ENCODE measurements at regions not wholly inside any gene's neighbourhood (a gene's known extent, or its start where the extent isn't known, plus 50 kb on each side); places are given as distances from the start of the nearest gene placed in this dataset.

DNA sequence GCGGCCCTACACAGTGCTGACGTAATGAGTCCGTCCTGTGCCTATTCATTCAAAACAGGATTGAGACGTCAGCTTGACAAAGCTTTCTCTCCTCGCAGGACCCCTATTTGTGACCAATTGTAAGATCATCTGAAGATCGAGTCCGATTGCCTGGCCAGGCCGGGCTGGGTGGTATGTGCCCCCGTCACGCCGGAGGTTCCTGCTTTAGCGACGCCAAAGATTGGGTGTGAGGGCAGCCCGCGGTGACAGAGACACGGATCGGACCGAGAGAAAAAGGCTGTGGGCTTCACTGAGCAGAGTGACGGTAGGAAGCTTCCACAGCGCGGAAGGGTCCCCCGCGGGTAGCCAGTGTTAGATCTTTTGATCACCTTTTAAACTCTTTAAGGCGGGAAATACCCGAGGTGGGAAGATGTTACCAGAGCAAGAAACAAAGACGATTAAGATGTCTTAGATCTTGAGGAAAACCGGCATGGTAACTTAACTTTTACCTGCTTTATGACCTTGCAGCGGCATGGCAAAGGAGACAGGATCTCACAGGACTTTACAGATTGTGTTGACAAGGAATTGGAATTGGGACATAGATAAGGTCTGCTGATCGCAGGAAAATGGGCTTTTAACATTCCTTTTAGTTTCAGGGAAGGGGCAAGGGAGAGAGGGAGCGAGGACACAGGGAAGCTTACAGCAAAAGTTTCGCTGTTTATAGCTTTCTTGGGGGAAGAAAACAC, 220.0 kb downstream of the METTL4 start:
- no peaks in the 10 kb centered on the region for H3K36me3 Mint-ChIP-seq (ENCODE audit: low read depth)

DNA sequence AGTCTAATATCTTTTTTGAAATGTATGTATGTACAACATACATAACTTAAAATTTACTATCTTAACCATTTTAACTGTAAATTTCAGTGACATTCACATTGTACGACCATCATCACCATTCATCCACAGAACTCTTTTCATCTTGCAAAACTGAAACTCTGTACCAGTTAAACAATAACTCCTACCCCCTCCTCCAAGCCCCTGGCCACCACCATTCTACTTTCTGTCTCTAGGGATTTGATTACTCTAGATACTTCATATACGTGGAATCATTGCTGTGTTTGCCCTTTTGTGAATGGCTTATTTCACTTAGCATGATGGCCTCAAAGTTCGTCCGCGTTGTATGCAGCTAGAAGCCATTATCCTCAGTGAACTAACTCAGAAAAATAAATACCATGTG, 217.0 kb downstream of the METTL4 start:
- Mint-ChIP-seq H3K27me3 (no peaks in the 10 kb centered on the region), H3K4me3 (no peak overlapping the region), H3K36me3 (ENCODE audit: low read depth) (no peaks in the 10 kb centered on the region), H3K27ac (no peak overlapping the region), H3K9me3 (no peaks in the 10 kb centered on the region), H3K4me1 (no peaks in the 10 kb centered on the region)
- CTCF ChIA-PET: no interaction called here
- POLR2A ChIA-PET: no interaction called here
- DNase-seq: no peak

More for the DNA sequence above, 220.0 kb downstream of the METTL4 start:
- H3K27ac Mint-ChIP-seq: no peak overlapping the region
- H3K27me3 Mint-ChIP-seq: peaks cover 2% of the 10 kb centered on the region
- H3K4me3 Mint-ChIP-seq: no peak overlapping the region
- H3K9me3 Mint-ChIP-seq: no peaks in the 10 kb centered on the region
- CTCF ChIA-PET: no interaction called here
- POLR2A ChIA-PET: interaction anchor here (0.6 kb wide), 1 partner anchor 34 kb away, joined by 3 read pairs; no protein-coding TSS in a partner anchor
- H3K4me1 Mint-ChIP-seq: no peaks in the 10 kb centered on the region
- no peak for DNase-seq

DNA sequence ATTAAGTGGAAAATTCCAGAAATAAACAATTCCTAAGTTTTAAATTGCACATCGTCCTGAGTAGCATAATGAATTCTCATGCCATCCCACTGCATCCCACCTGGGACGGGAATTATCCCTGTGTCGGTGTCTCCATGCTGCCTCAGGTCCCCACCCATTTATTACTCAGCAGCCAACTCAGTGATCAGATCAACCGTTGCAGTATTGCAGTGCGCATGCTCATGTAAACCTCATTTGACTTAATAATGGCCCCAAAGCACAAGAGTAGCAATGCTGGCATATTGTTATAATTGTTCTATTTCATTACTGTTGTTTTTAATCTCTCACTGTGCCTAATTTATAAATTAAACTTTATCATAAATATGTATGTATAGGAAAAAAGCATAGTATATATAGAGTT, 214.4 kb downstream of the METTL4 start:
- Mint-ChIP-seq H3K27ac (no peak overlapping the region), H3K9me3 (no peaks in the 10 kb centered on the region), H3K27me3 (no peaks in the 10 kb centered on the region), H3K36me3 (ENCODE audit: low read depth) (no peaks in the 10 kb centered on the region), H3K4me1 (no peaks in the 10 kb centered on the region), H3K4me3 (no peak overlapping the region)
- POLR2A ChIA-PET: no interaction called here
- DNase-seq: no peak
- CTCF ChIA-PET: no interaction called here

DNA sequence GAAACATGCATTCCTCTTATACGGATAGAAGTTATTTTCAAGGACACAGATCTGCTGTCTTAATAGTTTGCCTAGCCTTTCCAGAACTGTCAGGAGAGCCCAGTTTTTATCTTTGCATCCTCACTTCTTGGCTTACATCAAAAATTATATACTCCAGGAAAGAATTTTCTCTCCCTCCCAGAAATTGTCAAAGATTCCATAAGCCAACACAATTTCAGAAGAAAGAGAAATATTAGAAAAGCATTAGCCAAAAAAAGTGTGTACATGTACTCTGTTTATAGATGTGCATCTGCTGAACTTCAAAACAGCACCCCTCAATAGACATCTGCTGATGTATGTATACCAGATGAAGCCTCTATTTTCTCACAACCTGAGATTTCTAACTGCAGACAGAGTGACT, 210.4 kb downstream of the METTL4 start:
- ChIA-PET POLR2A (no interaction called here), CTCF (no interaction called here)
- H3K4me3 Mint-ChIP-seq: no peak overlapping the region
- no peaks in the 10 kb centered on the region for H3K9me3 Mint-ChIP-seq
- H3K36me3 Mint-ChIP-seq (ENCODE audit: low read depth): no peaks in the 10 kb centered on the region
- H3K27ac Mint-ChIP-seq: no peak overlapping the region
- no peaks in the 10 kb centered on the region for H3K27me3 Mint-ChIP-seq
- DNase-seq: no peak
- no peaks in the 10 kb centered on the region for H3K4me1 Mint-ChIP-seq

DNA sequence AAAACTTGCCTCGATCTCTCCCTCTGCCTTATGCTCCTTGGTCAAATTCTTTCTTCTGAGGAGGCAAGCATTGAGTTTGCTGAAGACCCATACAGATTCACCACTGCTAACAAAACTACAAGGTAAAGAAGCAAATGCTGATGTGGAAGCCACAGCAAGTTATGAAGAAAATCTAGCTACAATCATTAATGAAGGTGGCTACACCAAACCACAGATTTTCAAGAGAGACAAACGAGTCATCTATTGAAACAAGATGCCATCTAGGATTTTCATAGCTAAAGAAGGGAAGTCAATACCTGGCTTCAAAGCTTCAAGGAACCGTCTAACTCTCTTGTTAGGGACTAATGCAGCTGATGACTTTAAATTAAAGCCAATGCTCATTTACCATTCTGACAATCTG, 203.2 kb downstream of the METTL4 start:
- Mint-ChIP-seq H3K36me3 (ENCODE audit: low read depth) (no peaks in the 10 kb centered on the region), H3K9me3 (no peaks in the 10 kb centered on the region), H3K4me3 (no peak overlapping the region), H3K4me1 (no peaks in the 10 kb centered on the region), H3K27me3 (no peaks in the 10 kb centered on the region), H3K27ac (no peak overlapping the region)
- no peak for DNase-seq
- ChIA-PET POLR2A (no interaction called here), CTCF (no interaction called here)

DNA sequence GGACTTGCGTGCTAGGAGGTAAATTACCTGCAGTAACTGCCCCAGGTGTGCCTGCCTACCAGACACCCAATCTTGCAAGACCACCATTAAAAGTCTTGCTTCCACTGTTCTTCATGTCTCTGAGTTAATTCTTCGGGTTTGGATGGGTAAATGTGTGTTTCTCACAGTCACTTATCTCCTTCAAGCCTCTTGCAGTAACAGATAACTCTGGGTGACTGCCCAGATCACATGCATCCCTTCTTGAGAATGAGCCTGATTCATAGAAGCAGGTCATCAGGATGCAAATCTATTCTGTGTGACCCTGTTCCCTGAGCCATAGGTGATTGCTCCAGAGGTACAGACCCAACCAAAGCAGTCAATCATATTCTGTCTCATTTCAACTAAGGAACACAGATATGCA, 194.6 kb downstream of the METTL4 start:
- POLR2A ChIA-PET: no interaction called here
- H3K27ac Mint-ChIP-seq: peak overlapping the region; percentile 34

DNA sequence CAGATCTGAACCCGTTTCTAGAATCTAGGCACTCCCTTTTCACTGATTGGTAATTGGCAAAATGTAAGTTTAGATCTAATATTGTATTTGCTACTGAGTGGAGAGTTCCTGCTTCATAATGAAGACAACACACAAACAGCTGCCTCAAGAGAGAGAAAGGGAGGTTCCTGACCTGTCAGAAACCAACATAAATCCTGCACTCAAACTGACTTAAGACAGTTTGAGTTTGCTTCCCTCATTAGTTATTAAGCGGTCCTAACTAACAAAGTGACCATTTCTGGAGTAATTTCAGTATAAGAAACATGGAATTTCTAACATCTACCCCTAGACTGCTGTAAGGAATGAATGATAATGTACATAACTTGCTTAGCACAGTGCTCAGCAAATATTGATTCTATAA, 191.2 kb downstream of the METTL4 start:
- H3K27me3 Mint-ChIP-seq: peaks cover 6% of the 10 kb centered on the region

More for the DNA sequence above, 194.6 kb downstream of the METTL4 start:
- no peaks in the 10 kb centered on the region for H3K36me3 Mint-ChIP-seq (ENCODE audit: low read depth)
- DNase-seq: no peak
- CTCF ChIA-PET: no interaction called here
- no peaks in the 10 kb centered on the region for H3K9me3 Mint-ChIP-seq
- no peak overlapping the region for H3K4me3 Mint-ChIP-seq
- H3K27me3 Mint-ChIP-seq: peaks cover 6% of the 10 kb centered on the region
- no peaks in the 10 kb centered on the region for H3K4me1 Mint-ChIP-seq

DNA sequence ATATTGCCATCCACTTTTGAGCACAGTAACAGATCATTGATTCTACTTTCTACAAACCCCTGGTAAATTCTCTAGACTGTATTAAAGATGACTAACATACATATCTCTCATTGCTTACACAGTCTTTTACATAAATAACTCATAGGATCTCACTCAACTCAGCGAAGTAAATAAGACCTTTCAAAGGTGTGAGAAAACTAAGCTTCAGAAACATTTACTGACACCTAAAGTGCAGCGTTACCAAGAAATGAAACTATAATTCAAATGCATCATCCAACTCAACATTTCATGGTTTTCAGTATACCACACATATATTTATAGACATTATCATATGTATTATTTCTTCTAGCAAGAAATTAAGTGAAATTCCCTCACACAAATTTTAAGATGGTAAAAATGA, 189.8 kb downstream of the METTL4 start:
- CTCF ChIA-PET: no interaction called here
- POLR2A ChIA-PET: no interaction called here
- Mint-ChIP-seq H3K27ac (no peak overlapping the region), H3K9me3 (no peaks in the 10 kb centered on the region), H3K4me3 (no peak overlapping the region), H3K36me3 (ENCODE audit: low read depth) (no peaks in the 10 kb centered on the region), H3K4me1 (no peaks in the 10 kb centered on the region), H3K27me3 (peaks cover 6% of the 10 kb centered on the region)
- DNase-seq: no peak

More for the DNA sequence above, 191.2 kb downstream of the METTL4 start:
- Mint-ChIP-seq H3K27ac (no peak overlapping the region), H3K9me3 (no peaks in the 10 kb centered on the region), H3K4me3 (no peak overlapping the region), H3K4me1 (no peaks in the 10 kb centered on the region), H3K36me3 (ENCODE audit: low read depth) (no peaks in the 10 kb centered on the region)
- DNase-seq: no peak
- ChIA-PET CTCF (no interaction called here), POLR2A (no interaction called here)

DNA sequence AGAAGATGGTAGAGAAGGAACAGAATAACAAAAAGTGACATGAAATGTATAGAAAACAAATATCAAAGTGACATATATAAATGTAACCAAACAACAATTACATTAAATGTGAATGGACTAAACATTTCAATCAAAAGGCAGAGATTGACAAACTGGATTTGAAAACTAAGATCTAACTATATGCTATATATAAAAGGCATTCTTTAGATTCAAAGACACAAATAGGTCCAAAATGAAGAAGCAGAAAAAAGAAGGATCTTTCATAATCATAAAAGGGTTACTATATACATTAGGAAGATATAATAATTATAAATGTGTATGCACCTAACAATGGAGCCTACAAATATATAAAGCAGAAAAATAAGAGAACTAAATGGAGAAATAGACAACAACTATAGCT, 183.7 kb downstream of the METTL4 start:
- DNase-seq: no peak
- Mint-ChIP-seq H3K36me3 (ENCODE audit: low read depth) (no peaks in the 10 kb centered on the region), H3K4me1 (no peaks in the 10 kb centered on the region), H3K27me3 (no peaks in the 10 kb centered on the region), H3K9me3 (peaks cover 2% of the 10 kb centered on the region), H3K27ac (no peak overlapping the region), H3K4me3 (no peak overlapping the region)
- ChIA-PET POLR2A (no interaction called here), CTCF (no interaction called here)

DNA sequence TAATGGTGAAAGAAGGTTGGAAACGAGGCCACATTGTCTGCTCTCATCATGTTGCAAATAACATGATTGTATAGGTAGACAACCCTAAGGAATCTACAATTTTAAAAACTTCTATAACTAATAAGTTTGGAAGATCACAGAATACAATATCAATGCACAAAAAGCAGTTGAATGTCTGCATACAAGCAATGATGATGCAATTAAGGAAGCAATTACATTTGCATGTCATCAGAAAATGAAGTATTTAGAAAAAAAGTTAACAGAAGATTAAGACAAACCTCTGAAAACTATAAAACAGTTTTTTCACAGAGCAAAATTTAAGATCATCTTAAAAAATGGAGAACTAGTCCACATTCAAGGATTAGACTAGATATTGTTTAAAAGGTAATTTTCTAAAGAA, 181.1 kb downstream of the METTL4 start:
- no peak for DNase-seq
- H3K4me1 Mint-ChIP-seq: no peaks in the 10 kb centered on the region
- no peaks in the 10 kb centered on the region for H3K36me3 Mint-ChIP-seq (ENCODE audit: low read depth)
- peaks cover 4% of the 10 kb centered on the region for H3K27me3 Mint-ChIP-seq
- H3K4me3 Mint-ChIP-seq: no peak overlapping the region
- ChIA-PET POLR2A (no interaction called here), CTCF (no interaction called here)
- H3K27ac Mint-ChIP-seq: no peak overlapping the region
- peaks cover 2% of the 10 kb centered on the region for H3K9me3 Mint-ChIP-seq

DNA sequence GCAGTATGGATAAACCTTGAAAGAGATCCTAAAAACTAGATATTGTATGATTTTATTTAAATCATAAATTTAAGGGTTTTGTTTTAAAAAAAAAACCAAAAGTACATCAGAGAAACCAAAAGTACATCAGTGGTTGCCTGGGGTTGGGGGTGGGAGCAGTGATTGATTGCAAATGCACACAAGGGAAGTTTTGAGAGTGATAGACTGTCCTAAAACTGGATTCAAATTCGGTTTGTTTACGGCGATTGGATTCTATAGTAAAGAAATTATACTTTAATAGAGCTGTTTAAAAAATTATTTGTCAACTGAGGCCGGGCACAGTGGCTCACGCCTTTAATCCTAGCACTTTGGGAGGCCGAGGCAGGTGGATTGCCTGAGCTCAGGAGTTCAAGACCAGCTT, 179.8 kb downstream of the METTL4 start:
- ChIA-PET POLR2A (no interaction called here), CTCF (interaction anchor here (0.6 kb wide), 1 partner anchor 912 kb away, joined by 5 read pairs; no protein-coding TSS in a partner anchor)
- peaks cover 4% of the 10 kb centered on the region for H3K27me3 Mint-ChIP-seq
- H3K9me3 Mint-ChIP-seq: peaks cover 2% of the 10 kb centered on the region
- H3K4me1 Mint-ChIP-seq: no peaks in the 10 kb centered on the region
- no peak overlapping the region for H3K4me3 Mint-ChIP-seq
- no peak overlapping the region for H3K27ac Mint-ChIP-seq
- H3K36me3 Mint-ChIP-seq (ENCODE audit: low read depth): no peaks in the 10 kb centered on the region
- no peak for DNase-seq

DNA sequence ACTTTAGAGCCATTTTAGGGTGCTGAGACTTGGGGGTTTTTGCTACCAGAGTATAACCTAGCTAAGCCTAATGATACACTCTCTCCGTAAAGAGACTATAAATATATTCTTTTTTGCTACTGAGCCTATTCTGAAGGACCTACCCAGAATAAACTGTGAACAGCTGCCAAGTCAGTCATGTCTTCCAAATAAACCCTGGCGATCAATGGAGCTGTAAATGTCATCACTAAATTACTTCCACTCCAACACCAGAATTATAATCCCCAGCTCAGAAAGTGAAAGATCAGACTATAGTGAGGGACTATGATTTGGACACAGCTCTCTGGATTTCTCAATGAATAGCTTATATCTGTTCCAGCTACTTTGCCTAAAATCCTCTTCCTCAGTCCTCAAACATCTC, 178.9 kb downstream of the METTL4 start:
- Mint-ChIP-seq H3K4me1 (no peaks in the 10 kb centered on the region), H3K36me3 (ENCODE audit: low read depth) (no peaks in the 10 kb centered on the region), H3K27ac (no peak overlapping the region), H3K27me3 (peaks cover 5% of the 10 kb centered on the region), H3K9me3 (peaks cover 2% of the 10 kb centered on the region), H3K4me3 (no peak overlapping the region)
- ChIA-PET POLR2A (no interaction called here), CTCF (no interaction called here)
- no peak for DNase-seq

DNA sequence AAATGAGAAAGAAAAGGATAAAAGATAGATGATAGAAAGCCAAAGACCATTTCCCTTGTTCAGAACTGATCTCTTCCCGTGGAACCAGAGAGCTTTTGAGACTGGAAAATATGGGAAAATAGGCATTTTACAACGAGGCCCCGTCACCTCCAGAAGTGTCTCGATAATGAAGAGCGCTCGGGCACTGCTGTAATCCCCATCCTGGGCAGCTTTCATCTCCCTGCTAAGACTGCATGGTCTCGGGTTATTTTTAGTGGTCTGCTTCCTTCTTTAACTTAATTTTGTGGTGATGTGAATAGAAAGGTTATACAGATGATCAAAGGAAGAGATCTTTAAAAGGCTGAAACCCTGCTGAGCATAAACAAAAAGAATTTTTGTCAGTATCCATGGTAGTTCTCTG, 176.6 kb downstream of the METTL4 start:
- CTCF ChIA-PET: no interaction called here
- H3K27ac Mint-ChIP-seq: no peak overlapping the region
- H3K4me3 Mint-ChIP-seq: no peak overlapping the region
- no peak for DNase-seq
- no peaks in the 10 kb centered on the region for H3K4me1 Mint-ChIP-seq
- H3K36me3 Mint-ChIP-seq (ENCODE audit: low read depth): no peaks in the 10 kb centered on the region
- no peaks in the 10 kb centered on the region for H3K9me3 Mint-ChIP-seq
- POLR2A ChIA-PET: no interaction called here
- peaks cover 8% of the 10 kb centered on the region for H3K27me3 Mint-ChIP-seq

DNA sequence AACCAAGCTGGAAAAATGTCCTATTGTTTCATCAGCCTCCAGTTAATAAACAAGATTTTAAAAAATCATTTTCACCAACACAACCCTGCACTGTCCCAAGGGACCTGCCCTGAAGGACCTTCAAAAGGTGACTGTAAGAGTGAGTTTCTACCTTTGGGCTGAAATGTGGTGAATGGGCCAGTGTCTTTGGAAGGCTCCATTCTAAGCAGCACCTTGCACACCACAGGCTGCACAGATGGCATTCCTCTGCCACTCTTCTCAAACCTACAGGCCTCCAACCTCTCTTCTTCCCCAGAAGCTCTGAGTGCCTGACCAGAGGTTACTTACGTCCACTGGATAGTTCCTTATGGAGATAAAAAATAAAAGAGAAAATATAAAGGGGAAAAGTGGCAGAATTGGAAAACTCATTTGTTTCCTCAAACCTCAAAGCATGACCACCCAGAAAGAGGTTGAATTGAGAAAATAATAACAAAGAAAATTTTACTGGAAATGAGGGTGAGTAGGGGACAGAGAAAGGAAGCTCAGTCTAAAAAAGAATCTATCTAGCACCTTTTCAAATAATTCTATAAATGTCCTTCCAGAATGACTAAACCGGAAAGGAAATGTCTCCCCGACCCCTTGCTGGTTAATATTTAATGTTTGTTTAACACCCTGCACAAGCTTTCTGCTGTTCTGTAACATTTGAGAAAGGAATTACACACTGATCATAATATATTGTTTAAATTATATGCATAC, 175.7 kb downstream of the METTL4 start:
- no peak for DNase-seq
- peaks cover 8% of the 10 kb centered on the region for H3K27me3 Mint-ChIP-seq
- ChIA-PET CTCF (no interaction called here), POLR2A (no interaction called here)
- H3K27ac Mint-ChIP-seq: no peak overlapping the region
- no peaks in the 10 kb centered on the region for H3K4me1 Mint-ChIP-seq
- no peaks in the 10 kb centered on the region for H3K36me3 Mint-ChIP-seq (ENCODE audit: low read depth)
- H3K4me3 Mint-ChIP-seq: no peak overlapping the region
- H3K9me3 Mint-ChIP-seq: no peaks in the 10 kb centered on the region
